ENCODE measurements at regions not wholly inside any gene's neighbourhood (a gene's known extent, or its start where the extent isn't known, plus 50 kb on each side); places are given as distances from the start of the nearest gene placed in this dataset.

- H3K9me3 ChIP-seq: no peaks in the 10 kb centered on the region
- no peak overlapping the region for H3K4me3 Mint-ChIP-seq (ENCODE audit: unreplicated experiment)
- H3K4me3 ChIP-seq (ENCODE audit: low read depth, low read length): no peak overlapping the region
- H3K4me1 ChIP-seq: peaks cover 13% of the 10 kb centered on the region
- H3K27me3 Mint-ChIP-seq (ENCODE audit: insufficient read depth, unreplicated experiment): no peaks in the 10 kb centered on the region
- H3K9me3 Mint-ChIP-seq (ENCODE audit: unreplicated experiment): no peaks in the 10 kb centered on the region
- H3K4me1 Mint-ChIP-seq (ENCODE audit: low read depth, unreplicated experiment): peaks cover 11% of the 10 kb centered on the region
- H3K27ac Mint-ChIP-seq (ENCODE audit: unreplicated experiment): no peak overlapping the region
- no peak for DNase-seq
- TF ChIP-seq CTCF (IDR thresholded peaks at IDR 0.05; ENCODE audit: insufficient read depth in 1 of 2, low read depth in 1 of 2, low read length in 1 of 2, severe bottlenecking in 1 of 2, unreplicated experiment in 1 of 2): no peak
- BruUV-seq (replicated peaks): no TSS peak
- H3K36me3 ChIP-seq (ENCODE audit: control insufficient read depth, insufficient read depth, low read length): no peaks in the 10 kb centered on the region
- intact Hi-C loops (cut with micrococcal nuclease; ENCODE audit: unreplicated experiment): no loop called here
- no peaks in the 10 kb centered on the region for H3K36me3 Mint-ChIP-seq (ENCODE audit: insufficient read depth, unreplicated experiment)
- CTCF ChIA-PET: no interaction called here
- POLR2A ChIA-PET: no interaction called here
- no peaks in the 10 kb centered on the region for H3K27me3 ChIP-seq (replicated peaks; ENCODE audit: control insufficient read depth, insufficient read depth, low read length)
Observed at GRCh38 chr14:54132496-54132895, 175.9 kb upstream of the BMP4 start.

- Histone ChIP-seq H3K36me3 (ENCODE audit: control insufficient read depth, insufficient read depth, low read length) (no peaks in the 10 kb centered on the region), H3K9me3 (no peaks in the 10 kb centered on the region), H3K27me3 (replicated peaks; ENCODE audit: control insufficient read depth, insufficient read depth, low read length) (no peaks in the 10 kb centered on the region), H3K4me1 (peaks cover 13% of the 10 kb centered on the region), H3K4me3 (ENCODE audit: low read depth, low read length) (no peak overlapping the region)
- H3K27ac Mint-ChIP-seq (ENCODE audit: unreplicated experiment): no peak overlapping the region
- peaks cover 21% of the 10 kb centered on the region for H3K4me1 Mint-ChIP-seq (ENCODE audit: low read depth, unreplicated experiment)
- no peaks in the 10 kb centered on the region for H3K27me3 Mint-ChIP-seq (ENCODE audit: insufficient read depth, unreplicated experiment)
- DNase-seq: peak; percentile 67 to 79
- POLR2A ChIA-PET: interaction anchor here (1.7 kb wide), 1 partner anchor 177 kb away, joined by 6 read pairs; the partner anchor contains the start of gene BMP4
- H3K4me3 Mint-ChIP-seq (ENCODE audit: unreplicated experiment): peak overlapping the region; percentile 3
- H3K9me3 Mint-ChIP-seq (ENCODE audit: unreplicated experiment): no peaks in the 10 kb centered on the region
- no peak for TF ChIP-seq CTCF (IDR thresholded peaks at IDR 0.05; ENCODE audit: insufficient read depth in 1 of 2, low read depth in 1 of 2, low read length in 1 of 2, severe bottlenecking in 1 of 2, unreplicated experiment in 1 of 2)
- CTCF ChIA-PET: interaction anchor here (1.0 to 1.4 kb wide), 4 partner anchors 41 to 195 kb away, joined by 3 to 8 read pairs (median 4); partner anchors contain the start of gene BMP4
- H3K36me3 Mint-ChIP-seq (ENCODE audit: insufficient read depth, unreplicated experiment): no peaks in the 10 kb centered on the region
- no TSS peak for BruUV-seq (replicated peaks)
- intact Hi-C loops (cut with micrococcal nuclease; ENCODE audit: unreplicated experiment): no loop called here
Observed at GRCh38 chr14:54133896-54134295, 177.3 kb upstream of the BMP4 start.

- Mint-ChIP-seq H3K36me3 (ENCODE audit: insufficient read depth, unreplicated experiment) (no peaks in the 10 kb centered on the region), H3K27me3 (ENCODE audit: insufficient read depth, unreplicated experiment) (no peaks in the 10 kb centered on the region), H3K27ac (ENCODE audit: unreplicated experiment) (no peak overlapping the region), H3K4me3 (ENCODE audit: unreplicated experiment) (no peak overlapping the region), H3K4me1 (ENCODE audit: low read depth, unreplicated experiment) (peaks cover 21% of the 10 kb centered on the region), H3K9me3 (ENCODE audit: unreplicated experiment) (no peaks in the 10 kb centered on the region)
- intact Hi-C loops (cut with micrococcal nuclease; ENCODE audit: unreplicated experiment): no loop called here
- no peak for TF ChIP-seq CTCF (IDR thresholded peaks at IDR 0.05; ENCODE audit: insufficient read depth in 1 of 2, low read depth in 1 of 2, low read length in 1 of 2, severe bottlenecking in 1 of 2, unreplicated experiment in 1 of 2)
- POLR2A ChIA-PET: no interaction called here
- CTCF ChIA-PET: no interaction called here
- no TSS peak for BruUV-seq (replicated peaks)
- H3K4me1 ChIP-seq: peaks cover 13% of the 10 kb centered on the region
- DNase-seq: no peak
- H3K9me3 ChIP-seq: no peaks in the 10 kb centered on the region
- H3K4me3 ChIP-seq (ENCODE audit: low read depth, low read length): no peak overlapping the region
- no peaks in the 10 kb centered on the region for H3K27me3 ChIP-seq (replicated peaks; ENCODE audit: control insufficient read depth, insufficient read depth, low read length)
- H3K36me3 ChIP-seq (ENCODE audit: control insufficient read depth, insufficient read depth, low read length): no peaks in the 10 kb centered on the region
Observed at GRCh38 chr14:54135804-54136280, 179.2 kb upstream of the BMP4 start.

All from Caco-2 (cell line).